NAMALWA (cell line): ENCODE measurements at regions not wholly inside any gene's neighbourhood (a gene's known extent, or its start where the extent isn't known, plus 50 kb on each side); places are given as distances from the start of the nearest gene placed in this dataset.
"Not testable (repeated sequence)": the region's sequence is repeated elsewhere in the genome, so short reads cannot be mapped to it uniquely, and the experiment has no call there.

Experiments used
- DNase-seq: peaks from one replicate; pipeline ENCODE4 v3.0.0-alpha.2; 2015; ENCODE audit warnings: low spot score

DNA sequence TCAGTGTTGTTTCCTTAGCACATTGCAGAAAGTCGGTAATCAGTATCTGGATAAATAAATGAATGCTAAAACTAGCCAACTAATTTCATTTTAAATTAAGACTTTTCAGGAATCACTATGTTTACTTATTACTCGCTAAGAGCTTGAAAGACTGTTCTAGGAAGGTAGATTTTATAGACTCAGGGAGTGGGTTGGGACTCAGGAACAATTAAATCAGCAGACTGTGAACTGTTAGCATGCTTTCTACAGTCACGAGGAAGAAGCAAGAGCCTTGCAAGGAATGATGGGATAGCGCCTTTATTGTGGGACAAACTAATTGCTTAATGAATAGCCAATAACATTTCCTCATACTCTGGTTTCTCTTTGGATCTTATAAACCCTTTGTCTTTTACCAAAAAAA is 183.2 kb upstream of the AADAT start:
- DNase-seq = no peak

- no peak for DNase-seq
These were observed 182.0 kb upstream of the AADAT start for GRCh38 chr4:170271723-170272122.

GRCh38 chr4:170270628-170271027 is 180.9 kb upstream of the AADAT start:
- no peak for DNase-seq

GRCh38 chr4:170269950-170270349 is 180.2 kb upstream of the AADAT start:
- no peak for DNase-seq

DNA sequence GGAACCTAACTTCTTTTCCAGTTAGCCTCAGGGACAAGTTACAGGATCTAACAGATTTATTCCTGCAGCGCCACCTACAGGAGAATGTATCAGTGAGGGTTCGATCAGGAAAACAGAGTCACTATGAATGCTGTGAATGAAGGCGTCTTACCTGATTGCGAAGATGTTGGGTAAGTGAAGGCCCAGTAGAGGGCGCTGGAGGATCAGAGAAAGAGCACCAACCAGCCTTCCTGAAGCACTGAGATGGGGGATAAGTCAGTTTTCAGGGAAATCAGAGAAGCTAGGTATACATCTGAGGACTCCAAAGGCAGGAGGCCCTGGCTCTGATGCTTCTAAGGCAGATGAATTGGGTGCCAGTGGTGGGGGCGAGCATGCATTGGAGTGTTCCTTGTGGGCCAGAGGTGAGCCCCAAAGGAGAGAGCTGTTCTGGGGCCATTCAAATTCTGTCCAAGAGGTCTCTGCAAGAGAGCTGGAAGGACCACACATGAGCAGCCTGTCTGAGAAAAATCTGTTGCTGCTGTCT is 169.9 kb upstream of the AADAT start:
- DNase-seq = peak; percentile 93

DNA sequence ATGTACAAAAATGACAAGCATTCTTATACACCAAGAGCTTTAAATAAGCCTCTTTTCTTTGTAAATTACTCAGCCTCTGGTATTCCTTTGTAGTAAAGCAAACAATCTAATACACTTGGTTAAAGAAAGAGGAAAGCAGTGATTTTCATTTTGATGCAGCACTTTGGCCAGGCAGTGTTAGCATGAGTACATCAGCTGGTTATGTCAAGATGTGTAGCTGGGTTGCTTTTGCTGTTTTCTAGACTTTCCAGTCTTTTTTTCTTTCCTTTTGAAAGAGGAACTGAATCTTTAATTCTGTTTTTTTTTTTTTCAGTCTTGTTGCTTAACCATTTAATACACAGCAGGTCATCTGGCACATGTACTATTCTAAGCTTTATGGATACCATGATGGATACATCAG is 167.1 kb upstream of the AADAT start:
- no peak for DNase-seq

- no peak for DNase-seq
These were observed 158.8 kb upstream of the AADAT start for GRCh38 chr4:170248576-170248975.

- no peak for DNase-seq
These were observed 158.3 kb upstream of the AADAT start for GRCh38 chr4:170248029-170248428.

GRCh38 chr4:170247596-170247995 is 157.8 kb upstream of the AADAT start:
- DNase-seq = no peak

DNA sequence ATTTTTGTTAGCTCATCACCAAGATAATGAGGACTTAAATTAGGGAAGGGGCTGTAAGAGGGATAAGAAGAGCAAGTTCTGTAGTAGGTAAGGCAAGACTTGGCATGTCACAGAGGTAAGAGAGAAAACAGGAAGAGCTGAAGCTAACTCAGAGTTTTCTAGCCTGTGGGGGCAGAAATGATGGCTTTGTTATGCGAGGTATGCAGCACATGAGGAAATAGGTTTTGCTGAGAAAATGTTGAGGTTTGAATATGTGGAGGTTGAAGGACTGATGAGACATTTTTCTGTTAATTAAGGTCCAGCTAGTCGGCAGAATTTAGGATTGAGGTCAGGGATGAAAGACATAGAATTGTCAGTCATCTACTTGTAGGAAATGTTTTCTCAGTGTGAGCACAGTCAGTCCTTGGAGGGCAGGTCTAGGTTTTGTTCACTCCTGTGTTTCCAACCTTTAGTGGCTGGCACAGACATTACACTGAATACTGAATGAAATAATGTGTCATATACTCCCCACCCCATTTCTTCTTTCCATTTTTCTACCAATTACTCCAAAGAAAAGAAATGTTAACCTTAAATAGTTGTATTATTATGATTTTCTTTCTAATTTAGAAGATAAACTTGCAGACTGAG is 154.0 kb upstream of the AADAT start:
- DNase-seq = no peak

DNA sequence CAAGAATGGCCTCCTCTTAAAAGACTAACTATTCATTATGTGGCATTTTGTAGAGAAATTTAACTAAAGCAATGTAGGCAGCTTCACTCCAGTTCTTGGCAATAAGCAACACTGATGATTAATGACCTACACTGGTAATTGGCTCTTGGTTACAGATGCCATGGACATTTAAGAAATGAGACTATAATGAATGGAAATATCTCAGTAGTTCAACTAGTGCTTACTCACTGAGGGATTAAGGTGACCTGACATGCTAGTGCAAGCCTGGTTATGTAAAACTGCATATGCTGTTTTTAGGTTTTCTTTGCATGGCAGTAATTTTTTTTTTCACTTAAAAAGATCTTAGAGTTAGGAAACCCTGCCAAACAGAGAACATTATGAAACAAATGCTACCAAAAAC is 152.7 kb upstream of the AADAT start:
- DNase-seq = no peak

DNA sequence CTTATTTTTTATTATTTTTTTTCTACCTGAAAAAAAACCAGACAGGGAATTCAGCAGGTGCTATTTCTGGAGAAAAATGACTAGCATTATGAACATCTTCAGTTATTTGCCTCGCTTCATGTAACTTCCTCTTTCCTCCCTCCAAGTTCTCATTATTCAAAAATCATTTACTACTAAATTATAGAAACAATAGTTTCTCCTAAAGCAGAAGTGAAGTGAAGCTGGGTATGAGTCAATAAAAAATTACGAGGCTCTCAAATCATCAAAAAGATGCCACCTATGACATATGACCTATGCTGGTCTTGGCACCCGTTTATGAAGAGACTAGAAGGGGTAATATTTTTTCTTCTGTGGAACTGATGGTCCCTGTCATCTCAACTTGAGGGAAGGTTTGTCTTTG is 145.0 kb upstream of the AADAT start:
- DNase-seq = no peak

- DNase-seq = no peak
These were observed 141.6 kb upstream of the AADAT start for GRCh38 chr4:170231377-170231776.

GRCh38 chr4:170230242-170230641 is 140.5 kb upstream of the AADAT start:
- no peak for DNase-seq

DNA sequence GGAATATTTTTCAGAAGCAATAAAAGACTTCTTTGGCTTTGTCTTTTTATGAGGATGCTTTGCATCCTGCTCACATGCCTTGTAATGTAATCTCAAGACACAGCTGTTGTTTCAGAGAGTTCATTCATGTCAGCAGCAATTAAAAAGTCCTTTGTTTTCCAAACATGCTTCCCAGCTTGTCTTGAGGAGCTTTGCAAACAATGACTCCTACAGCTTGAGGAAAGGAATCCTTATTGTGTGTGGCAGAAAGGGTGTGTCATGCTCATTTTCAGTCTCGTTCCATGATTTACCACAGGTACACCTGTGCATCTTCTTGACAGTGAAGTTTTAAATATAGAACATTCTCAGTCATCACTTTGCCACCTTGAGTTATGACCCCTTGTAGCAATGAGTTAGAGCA is 139.2 kb upstream of the AADAT start:
- no peak for DNase-seq

DNA sequence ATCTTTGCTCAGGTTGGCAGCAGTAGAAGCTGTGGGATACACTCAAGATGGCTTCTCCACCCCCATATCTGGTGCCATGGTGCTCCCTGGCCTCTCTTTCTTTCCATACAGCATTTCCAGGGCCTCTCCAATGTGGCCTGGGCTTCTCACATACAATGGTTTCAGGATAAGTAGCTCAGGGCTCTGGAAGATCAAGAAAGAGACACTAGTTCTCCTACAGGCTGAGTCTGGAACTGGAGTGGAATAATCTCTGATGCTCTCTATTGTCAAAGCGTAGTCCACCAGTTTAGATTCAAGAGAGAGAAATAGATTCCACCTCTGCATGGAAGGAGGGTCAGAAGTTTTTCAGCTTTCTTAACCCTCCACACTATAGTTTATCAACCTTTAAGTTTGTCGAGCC is 138.2 kb upstream of the AADAT start:
- DNase-seq = no peak

GRCh38 chr4:170226288-170226687 is 136.5 kb upstream of the AADAT start:
- DNase-seq = no peak

- no peak for DNase-seq
These were observed 125.0 kb upstream of the AADAT start for GRCh38 chr4:170214731-170215130.

DNA sequence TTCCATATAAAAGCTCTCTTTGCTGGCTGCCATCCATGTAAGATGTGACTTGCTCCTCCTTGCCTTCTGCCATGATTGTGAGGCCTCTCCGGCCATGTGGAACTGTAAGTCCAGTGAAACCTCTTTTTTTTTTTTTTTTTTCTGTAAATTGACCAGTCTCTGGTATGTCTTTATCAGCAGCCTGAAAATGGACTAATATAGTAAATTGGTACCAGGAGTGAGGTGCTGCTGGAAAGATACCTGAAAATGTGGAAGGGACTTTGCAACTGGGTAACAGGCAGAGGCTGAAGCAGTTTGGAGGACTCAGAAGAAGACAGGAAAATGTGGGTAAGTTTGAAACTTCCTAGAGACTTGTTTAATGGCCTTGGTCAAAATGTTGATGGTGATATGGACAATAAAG is 124.3 kb upstream of the AADAT start:
- DNase-seq = no peak

DNA sequence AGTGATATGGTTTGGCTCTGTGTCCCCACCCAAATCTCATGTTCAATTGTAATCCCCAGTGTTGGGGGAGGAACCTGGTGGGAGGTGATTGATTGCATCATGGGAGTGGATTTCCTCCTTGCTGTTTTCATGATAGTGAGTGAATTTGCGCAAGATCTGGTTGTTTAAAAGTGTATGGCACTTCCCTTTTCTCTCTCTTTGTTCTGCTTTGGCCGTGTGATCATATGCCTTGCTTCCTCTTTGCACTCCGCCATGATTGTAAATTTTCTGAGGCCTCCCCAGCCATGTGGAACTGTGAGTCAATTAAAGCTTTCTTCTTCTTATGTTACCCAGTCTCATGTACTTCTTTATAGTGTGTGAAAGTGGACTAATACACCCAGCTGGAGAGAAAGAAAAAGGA is 113.0 kb upstream of the AADAT start:
- DNase-seq = peak; percentile 4

DNA sequence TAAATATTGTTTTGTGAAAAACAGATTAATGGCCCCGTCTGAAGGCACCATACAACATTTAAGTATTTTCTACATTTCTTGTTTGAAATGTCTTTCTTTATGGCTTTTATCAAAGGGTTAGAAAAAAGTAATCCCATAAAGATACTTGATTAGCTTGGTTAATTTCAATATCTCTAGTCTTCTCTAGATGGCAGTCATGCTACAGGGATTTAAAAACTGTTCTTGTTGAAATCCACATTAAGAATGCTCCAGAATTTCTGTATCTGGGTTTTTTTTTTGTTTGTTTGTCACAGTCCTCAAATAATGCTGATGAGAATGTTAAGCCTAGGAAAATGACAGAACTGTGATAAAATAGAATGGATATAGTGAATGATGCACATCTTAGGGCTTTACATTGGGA is 109.0 kb upstream of the AADAT start:
- DNase-seq = peak; percentile 4

- not testable (repeated sequence) for DNase-seq
These were observed 105.0 kb upstream of the AADAT start for GRCh38 chr4:170194794-170195193.

GRCh38 chr4:170193496-170193895 is 103.7 kb upstream of the AADAT start:
- DNase-seq = no peak

DNA sequence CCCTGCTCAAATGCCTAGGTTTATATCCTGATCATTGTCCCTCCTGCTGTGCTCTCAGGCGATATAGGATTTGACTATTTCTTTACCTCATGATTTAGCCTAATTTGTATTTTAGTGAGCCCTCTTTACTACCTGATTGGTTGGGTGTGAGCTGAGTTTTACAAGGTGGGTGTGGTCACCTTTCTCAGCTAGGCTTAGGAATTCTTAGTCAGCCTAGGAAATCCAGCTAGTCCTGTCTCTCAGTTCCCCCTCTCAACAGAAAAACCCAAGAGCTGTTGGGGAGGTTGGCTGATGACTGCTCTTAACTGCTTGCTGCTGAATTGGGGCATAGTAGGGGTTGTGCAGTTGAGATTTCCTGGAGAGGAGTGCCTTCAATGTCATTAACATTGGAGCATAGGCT is 100.5 kb upstream of the AADAT start:
- no peak for DNase-seq

DNA sequence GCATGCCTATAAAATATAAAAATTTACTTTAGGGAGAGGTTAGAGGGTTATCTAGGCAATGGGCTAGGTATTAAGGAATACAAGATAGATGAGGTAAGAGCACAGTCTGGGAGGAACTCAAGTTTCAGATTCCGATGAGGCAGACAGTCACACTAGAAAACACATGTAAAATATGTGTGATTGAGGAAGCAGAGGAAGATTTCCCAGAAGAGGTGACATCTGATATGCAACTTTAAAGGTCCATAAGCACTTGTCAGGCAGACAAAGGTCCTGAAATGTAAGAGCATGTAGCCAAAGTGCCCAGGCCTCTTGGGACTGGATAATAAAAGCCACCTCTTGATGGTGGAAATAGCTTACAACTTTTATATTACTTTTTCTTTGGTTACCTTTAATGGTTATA is 81.1 kb upstream of the AADAT start:
- no peak for DNase-seq
